ELF-1 (cell line): ENCODE measurements at regions not wholly inside any gene's neighbourhood (a gene's known extent, or its start where the extent isn't known, plus 50 kb on each side); places are given as distances from the start of the nearest gene placed in this dataset.
"Not testable (repeated sequence)": the region's sequence is repeated elsewhere in the genome, so short reads cannot be mapped to it uniquely, and the experiment has no call there.

Experiments
- DNase-seq: peaks from one replicate; pipeline ENCODE4 v3.0.0-alpha.2; 2016; ENCODE audit warnings: low read depth, low spot score

- no peak for DNase-seq
Measured at GRCh38 chr1:187949567-187949966, 1120.8 kb downstream of the PLA2G4A start.

GRCh38 chr1:187951817-187952216, 1123.1 kb downstream of the PLA2G4A start:
- DNase-seq: no peak

- no peak for DNase-seq
Measured at GRCh38 chr1:187952446-187952845, 1123.7 kb downstream of the PLA2G4A start.

- no peak for DNase-seq
Measured at GRCh38 chr1:187956975-187957374, 1128.2 kb downstream of the PLA2G4A start.

GRCh38 chr1:187958207-187958606, 1129.5 kb downstream of the PLA2G4A start:
- DNase-seq: no peak

- DNase-seq: no peak
Measured at GRCh38 chr1:187959062-187959461, 1130.3 kb downstream of the PLA2G4A start.

- no peak for DNase-seq
Measured at GRCh38 chr1:187960125-187960638, 1131.4 kb downstream of the PLA2G4A start.

- DNase-seq: no peak
Measured at GRCh38 chr1:187961895-187962294, 1133.1 kb downstream of the PLA2G4A start.

GRCh38 chr1:187971851-187972250, 1143.1 kb downstream of the PLA2G4A start:
- DNase-seq: no peak

GRCh38 chr1:187977298-187977697, 1148.5 kb downstream of the PLA2G4A start:
- no peak for DNase-seq

GRCh38 chr1:187985145-187985896, 1156.6 kb downstream of the PLA2G4A start:
- no peak for DNase-seq

GRCh38 chr1:187985897-187986654, 1157.3 kb downstream of the PLA2G4A start:
- no peak for DNase-seq

GRCh38 chr1:187987236-187987776, 1158.6 kb downstream of the PLA2G4A start:
- no peak for DNase-seq

GRCh38 chr1:187991944-187992343, 1163.2 kb downstream of the PLA2G4A start:
- no peak for DNase-seq

- DNase-seq: no peak
Measured at GRCh38 chr1:187996780-187997179, 1168.0 kb downstream of the PLA2G4A start.

GRCh38 chr1:187999973-188000372, 1171.2 kb downstream of the PLA2G4A start:
- no peak for DNase-seq

- DNase-seq: not testable (repeated sequence)
Measured at GRCh38 chr1:188003687-188004086, 1174.9 kb downstream of the PLA2G4A start.

- no peak for DNase-seq
Measured at GRCh38 chr1:188004849-188005248, 1176.1 kb downstream of the PLA2G4A start.

GRCh38 chr1:188006354-188006753, 1177.6 kb downstream of the PLA2G4A start:
- DNase-seq: no peak

- peak; percentile 14 for DNase-seq
Measured at GRCh38 chr1:188013222-188013849, 1184.6 kb downstream of the PLA2G4A start.

- DNase-seq: no peak
Measured at GRCh38 chr1:188017921-188018320, 1189.2 kb downstream of the PLA2G4A start.

- no peak for DNase-seq
Measured at GRCh38 chr1:188022661-188023060, 1193.9 kb downstream of the PLA2G4A start.
